ENCODE measurements at regions not wholly inside any gene's neighbourhood (a gene's known extent, or its start where the extent isn't known, plus 50 kb on each side); places are given as distances from the start of the nearest gene placed in this dataset.

DNA sequence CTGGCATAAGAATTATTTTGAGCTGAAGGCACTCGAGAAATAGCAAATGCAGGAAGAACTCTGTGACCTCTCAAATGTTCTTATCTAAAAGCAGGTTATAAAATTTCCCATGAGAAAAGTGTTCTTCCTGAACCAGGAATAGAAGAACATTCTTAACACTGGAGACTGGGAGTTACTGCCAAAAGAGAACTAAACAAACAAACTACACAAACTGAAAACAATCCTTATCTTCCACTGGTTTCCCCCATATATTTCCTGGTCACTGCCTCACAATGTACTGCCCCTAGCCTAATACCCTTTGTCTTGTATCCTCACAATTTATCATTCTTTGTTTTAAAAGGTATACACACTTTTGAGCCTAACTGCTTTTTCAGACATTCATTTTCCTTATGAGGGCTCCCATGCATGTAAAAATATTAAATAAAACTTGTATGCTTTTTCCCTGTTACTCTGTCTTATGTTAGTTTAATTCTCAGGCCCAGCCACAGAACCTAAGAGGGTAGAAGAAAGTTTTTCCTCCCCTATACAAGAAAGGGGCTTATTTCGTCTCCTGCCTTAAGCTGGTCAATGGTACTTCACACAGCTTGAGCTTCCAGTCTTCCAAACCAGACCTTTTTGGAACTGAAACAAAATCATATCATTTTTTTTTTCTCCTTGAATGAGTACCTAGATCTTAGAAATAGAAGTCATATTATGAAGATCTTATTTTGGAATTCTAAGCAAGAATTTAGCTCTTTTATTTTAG lies 110.6 kb downstream of the MSTN start:
- TF ChIP-seq, protein P1, sequence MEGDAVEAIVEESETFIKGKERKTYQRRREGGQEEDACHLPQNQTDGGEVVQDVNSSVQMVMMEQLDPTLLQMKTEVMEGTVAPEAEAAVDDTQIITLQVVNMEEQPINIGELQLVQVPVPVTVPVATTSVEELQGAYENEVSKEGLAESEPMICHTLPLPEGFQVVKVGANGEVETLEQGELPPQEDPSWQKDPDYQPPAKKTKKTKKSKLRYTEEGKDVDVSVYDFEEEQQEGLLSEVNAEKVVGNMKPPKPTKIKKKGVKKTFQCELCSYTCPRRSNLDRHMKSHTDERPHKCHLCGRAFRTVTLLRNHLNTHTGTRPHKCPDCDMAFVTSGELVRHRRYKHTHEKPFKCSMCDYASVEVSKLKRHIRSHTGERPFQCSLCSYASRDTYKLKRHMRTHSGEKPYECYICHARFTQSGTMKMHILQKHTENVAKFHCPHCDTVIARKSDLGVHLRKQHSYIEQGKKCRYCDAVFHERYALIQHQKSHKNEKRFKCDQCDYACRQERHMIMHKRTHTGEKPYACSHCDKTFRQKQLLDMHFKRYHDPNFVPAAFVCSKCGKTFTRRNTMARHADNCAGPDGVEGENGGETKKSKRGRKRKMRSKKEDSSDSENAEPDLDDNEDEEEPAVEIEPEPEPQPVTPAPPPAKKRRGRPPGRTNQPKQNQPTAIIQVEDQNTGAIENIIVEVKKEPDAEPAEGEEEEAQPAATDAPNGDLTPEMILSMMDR (IDR thresholded peaks at IDR 0.05): no peak
- TF ChIP-seq, protein P2, sequence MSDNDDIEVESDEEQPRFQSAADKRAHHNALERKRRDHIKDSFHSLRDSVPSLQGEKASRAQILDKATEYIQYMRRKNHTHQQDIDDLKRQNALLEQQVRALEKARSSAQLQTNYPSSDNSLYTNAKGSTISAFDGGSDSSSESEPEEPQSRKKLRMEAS (CRISPR knock-in tag; IDR thresholded peaks at IDR 0.05): no peak
- TF ChIP-seq, protein P3, sequence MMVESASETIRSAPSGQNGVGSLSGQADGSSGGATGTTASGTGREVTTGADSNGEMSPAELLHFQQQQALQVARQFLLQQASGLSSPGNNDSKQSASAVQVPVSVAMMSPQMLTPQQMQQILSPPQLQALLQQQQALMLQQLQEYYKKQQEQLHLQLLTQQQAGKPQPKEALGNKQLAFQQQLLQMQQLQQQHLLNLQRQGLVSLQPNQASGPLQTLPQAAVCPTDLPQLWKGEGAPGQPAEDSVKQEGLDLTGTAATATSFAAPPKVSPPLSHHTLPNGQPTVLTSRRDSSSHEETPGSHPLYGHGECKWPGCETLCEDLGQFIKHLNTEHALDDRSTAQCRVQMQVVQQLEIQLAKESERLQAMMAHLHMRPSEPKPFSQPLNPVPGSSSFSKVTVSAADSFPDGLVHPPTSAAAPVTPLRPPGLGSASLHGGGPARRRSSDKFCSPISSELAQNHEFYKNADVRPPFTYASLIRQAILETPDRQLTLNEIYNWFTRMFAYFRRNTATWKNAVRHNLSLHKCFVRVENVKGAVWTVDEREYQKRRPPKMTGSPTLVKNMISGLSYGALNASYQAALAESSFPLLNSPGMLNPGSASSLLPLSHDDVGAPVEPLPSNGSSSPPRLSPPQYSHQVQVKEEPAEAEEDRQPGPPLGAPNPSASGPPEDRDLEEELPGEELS (CRISPR knock-in tag; IDR thresholded peaks at IDR 0.05): no peak
- TF ChIP-seq ZNF219 (CRISPR knock-in tag; IDR thresholded peaks at IDR 0.05; ENCODE audit: borderline replicate concordance): no peak
- no peak for TF ChIP-seq KAT7 (CRISPR knock-in tag; IDR thresholded peaks at IDR 0.05; ENCODE audit: borderline replicate concordance)
- TF ChIP-seq TCF7 (CRISPR knock-in tag; IDR thresholded peaks at IDR 0.05; ENCODE audit: low read depth): no peak
- TF ChIP-seq, protein P4, sequence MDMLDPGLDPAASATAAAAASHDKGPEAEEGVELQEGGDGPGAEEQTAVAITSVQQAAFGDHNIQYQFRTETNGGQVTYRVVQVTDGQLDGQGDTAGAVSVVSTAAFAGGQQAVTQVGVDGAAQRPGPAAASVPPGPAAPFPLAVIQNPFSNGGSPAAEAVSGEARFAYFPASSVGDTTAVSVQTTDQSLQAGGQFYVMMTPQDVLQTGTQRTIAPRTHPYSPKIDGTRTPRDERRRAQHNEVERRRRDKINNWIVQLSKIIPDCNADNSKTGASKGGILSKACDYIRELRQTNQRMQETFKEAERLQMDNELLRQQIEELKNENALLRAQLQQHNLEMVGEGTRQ (CRISPR knock-in tag; IDR thresholded peaks at IDR 0.05): no peak
- TF ChIP-seq SP1 (CRISPR knock-in tag; conservative IDR thresholded peaks at IDR 0.05): no peak
- TF ChIP-seq SMAD3 (CRISPR knock-in tag; IDR thresholded peaks at IDR 0.05; ENCODE audit: borderline replicate concordance): no peak
- TF ChIP-seq ZNF121 (CRISPR knock-in tag; IDR thresholded peaks at IDR 0.05): no peak
